NT2/D1 (cell line): ENCODE measurements at regions not wholly inside any gene's neighbourhood (a gene's known extent, or its start where the extent isn't known, plus 50 kb on each side); places are given as distances from the start of the nearest gene placed in this dataset.

Source experiments
- SUZ12 ChIP-seq: IDR thresholded peaks from 2 replicates; pipeline ENCODE4 v1.6.1; 2011; ENCODE audit not compliant: insufficient read length, insufficient read depth; ENCODE audit errors: extremely low read depth
- ZNF274 ChIP-seq: IDR thresholded peaks from 2 replicates; pipeline ENCODE4 v1.6.1; 2011; ENCODE audit warnings: mild to moderate bottlenecking, low read depth, low read length

- TF ChIP-seq SUZ12 (no peak), ZNF274 (no peak)
Measured at GRCh38 chrX:20664774-20665173, 398.1 kb upstream of the RPS6KA3 start.
